AG10803 (cell line): ENCODE measurements at regions not wholly inside any gene's neighbourhood (a gene's known extent, or its start where the extent isn't known, plus 50 kb on each side); places are given as distances from the start of the nearest gene placed in this dataset.
A peak's percentile ranks its signal among the peaks of the same experiment; 100 is the strongest.

Experiments
- DNase-seq: peaks from one replicate; pipeline ENCODE4 v3.0.0; 2010; ENCODE audit warnings: low read depth
- H3K4me3 ChIP-seq: 2 replicates; pipeline ENCODE4 v1.5.1; 2011; ENCODE audit warnings: mild to moderate bottlenecking, low read length, control low read depth
- TF ChIP-seq, protein P1 (sequence below): conservative IDR thresholded peaks from 2 replicates; pipeline ENCODE4 v1.5.1; 2011; ENCODE audit warnings: mild to moderate bottlenecking, low read length, control low read depth, inconsistent platforms

DNA sequence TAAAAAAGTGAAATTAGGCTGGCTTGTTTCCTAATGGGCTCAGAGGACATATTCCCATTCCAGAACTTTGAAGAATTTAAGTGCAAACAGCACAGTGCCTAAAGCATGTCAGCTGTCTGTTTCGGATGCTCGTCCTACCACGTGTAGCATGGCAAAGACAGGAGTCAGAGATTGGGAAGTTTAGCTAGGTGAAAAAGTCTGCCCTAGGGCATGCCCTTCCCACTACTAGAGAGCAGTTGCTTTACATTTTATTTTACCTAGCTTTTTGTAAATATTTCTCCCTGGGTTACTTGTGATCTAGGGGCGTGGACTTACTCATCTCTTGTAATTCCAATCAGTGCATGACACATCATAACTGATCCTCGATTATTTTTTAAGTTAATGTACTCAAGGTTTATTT, 111.1 kb downstream of the LMO4 start:
- no peak overlapping the region for H3K4me3 ChIP-seq
- TF ChIP-seq, protein P1, sequence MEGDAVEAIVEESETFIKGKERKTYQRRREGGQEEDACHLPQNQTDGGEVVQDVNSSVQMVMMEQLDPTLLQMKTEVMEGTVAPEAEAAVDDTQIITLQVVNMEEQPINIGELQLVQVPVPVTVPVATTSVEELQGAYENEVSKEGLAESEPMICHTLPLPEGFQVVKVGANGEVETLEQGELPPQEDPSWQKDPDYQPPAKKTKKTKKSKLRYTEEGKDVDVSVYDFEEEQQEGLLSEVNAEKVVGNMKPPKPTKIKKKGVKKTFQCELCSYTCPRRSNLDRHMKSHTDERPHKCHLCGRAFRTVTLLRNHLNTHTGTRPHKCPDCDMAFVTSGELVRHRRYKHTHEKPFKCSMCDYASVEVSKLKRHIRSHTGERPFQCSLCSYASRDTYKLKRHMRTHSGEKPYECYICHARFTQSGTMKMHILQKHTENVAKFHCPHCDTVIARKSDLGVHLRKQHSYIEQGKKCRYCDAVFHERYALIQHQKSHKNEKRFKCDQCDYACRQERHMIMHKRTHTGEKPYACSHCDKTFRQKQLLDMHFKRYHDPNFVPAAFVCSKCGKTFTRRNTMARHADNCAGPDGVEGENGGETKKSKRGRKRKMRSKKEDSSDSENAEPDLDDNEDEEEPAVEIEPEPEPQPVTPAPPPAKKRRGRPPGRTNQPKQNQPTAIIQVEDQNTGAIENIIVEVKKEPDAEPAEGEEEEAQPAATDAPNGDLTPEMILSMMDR: no peak
- no peak for DNase-seq

DNA sequence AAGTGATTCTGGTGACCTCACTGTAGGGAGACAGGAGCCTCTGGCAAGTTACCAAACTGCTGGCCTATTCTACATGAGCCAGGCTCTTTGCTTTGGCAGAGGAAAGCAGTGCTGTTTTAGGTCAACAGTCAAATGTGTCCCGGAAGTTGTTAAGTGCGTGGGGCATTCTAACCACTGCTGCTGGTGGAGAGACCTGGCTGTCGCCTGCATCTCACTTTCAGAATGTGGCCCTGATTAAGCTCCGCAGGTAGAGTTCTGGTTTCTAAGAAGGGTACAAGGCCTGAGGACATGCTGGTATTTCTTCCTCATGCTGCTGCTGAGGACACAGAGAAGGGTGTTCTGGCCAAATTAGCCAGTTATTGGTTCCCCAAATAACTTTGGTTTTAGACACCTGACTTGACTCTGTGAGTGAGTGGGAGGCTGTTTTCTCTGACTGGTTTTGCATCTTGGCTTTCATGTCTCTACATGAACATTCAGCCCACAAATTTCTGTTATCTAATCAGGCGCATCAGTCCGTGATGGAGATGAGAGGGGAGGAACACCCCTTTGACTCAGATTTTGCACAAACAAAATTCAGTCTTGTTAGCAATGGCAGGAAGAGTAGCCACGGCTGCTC, 120.8 kb downstream of the LMO4 start:
- no peak overlapping the region for H3K4me3 ChIP-seq
- TF ChIP-seq, protein P1: no peak
- no peak for DNase-seq

DNA sequence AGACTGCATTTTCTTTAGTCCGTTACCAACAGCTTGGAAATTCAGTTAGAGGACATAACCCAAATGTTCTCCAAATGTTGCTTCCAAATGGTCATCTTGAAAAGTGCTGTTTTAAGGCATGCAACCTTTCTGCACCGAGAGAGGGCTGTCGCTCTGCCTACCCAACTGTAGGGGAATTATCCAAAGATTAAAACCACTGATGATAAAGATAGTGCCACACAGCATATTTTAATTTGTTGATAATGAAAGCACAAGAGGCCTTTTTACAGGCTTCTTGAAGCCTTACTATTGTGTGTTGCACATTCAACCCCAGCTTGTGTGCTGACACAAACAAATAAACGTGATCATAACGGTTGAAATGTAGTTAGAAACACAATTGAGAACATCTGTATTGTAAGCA, 121.5 kb downstream of the LMO4 start:
- no peak overlapping the region for H3K4me3 ChIP-seq
- no peak for DNase-seq
- TF ChIP-seq, protein P1: no peak

DNA sequence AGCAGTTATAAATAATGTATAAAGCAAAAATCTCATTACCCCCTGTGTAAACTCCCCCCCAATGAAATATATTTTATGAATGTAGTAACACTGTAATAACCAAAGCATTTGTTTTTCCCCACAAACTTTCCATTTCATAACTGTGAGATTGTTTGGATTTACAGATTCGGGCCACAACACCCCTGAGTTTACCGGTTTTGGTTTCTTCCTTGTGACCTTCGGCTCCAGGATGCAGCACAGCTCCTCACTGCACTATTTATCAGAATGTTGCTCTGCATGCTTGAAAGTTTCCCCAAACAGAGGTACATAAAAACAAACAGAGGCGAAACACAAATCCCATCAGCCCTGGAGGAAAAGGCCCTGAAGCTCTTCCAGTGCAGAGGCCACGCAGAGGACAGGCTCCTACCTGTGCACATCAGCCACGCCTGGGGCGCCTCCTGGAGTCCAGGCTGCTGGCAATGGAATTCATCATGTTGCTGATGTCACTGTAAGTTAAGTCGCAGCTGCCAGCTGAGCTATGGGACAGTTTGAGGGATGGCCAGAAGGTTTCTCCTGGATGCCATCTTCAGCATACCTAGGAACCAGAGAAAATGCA, 122.0 kb downstream of the LMO4 start:
- TF ChIP-seq, protein P1: no peak
- no peak overlapping the region for H3K4me3 ChIP-seq
- no peak for DNase-seq

DNA sequence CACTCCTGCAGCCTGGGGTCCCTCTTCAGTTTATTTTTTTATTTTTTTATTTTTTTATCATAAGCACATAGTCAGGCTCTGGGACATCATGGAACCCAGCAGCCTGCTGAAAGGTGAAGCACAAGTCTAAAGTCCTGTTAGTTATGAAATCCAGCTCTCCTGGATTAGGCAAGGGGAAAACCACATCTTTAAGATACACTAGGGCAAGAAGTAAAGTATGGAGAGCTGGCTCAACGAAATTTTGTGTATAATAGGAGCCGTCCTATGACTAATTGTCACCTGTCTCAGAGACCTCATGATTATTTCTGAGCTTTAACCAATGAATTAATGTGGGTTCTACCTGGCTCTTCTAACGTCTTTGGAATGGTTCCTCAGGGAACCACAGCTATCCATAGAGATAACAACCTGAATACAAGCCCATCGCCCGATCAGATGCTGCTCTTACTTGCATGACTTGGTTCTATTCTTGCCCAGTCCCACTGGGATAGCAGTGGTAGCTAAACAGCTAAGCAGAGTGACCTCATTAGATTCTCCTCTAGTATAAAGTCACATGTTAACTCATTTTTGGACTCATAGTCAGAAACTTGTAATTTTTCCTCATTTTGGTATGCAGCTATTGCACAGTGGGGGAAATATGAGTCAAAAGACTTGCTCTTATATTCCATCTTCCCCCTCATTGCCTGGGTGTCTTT, 122.7 kb downstream of the LMO4 start:
- TF ChIP-seq, protein P1: no peak
- DNase-seq: peak; percentile 27
- H3K4me3 ChIP-seq: no peak overlapping the region

DNA sequence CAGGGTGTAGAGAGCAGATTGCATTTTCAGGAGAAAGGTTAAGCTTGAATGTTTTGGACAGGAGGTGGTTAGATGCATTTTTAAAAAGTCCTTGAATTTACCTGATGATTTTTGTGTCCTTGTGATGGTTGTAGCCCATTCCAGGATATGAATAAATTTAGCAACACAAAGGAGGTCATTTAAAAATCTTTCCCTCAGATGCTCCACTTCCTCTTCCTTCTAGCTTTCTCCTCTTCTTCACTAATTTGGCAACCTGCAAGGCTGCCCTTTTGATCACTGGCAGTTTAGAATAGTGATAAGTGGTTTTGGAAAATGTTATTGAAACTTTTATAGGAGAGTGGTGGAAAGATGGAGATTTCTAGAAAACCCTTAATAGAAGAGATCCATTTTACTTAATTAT, 124.0 kb downstream of the LMO4 start:
- TF ChIP-seq, protein P1: no peak
- no peak for DNase-seq
- H3K4me3 ChIP-seq: no peak overlapping the region

DNA sequence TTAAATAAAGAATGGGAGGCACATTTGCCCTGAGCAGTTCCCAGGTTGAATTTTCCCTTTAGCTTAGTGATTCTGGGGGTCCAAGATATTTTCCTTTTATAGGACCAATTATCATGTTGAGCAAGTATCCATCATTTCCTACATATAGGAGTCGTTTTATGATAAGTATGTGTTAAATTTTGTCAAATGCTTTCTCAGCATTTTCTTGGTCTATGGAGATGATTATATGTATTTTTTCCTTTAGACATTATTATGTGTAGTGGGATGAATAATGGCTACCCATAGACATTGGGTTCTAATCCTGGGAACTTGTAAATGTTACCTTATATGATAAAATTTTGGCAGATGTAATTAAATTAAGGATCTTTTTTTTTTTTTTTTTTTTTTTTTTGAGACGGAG, 128.7 kb downstream of the LMO4 start:
- TF ChIP-seq, protein P1: no peak
- no peak overlapping the region for H3K4me3 ChIP-seq
- no peak for DNase-seq
